ENCODE measurements at regions not wholly inside any gene's neighbourhood (a gene's known extent, or its start where the extent isn't known, plus 50 kb on each side); places are given as distances from the start of the nearest gene placed in this dataset.

GRCh38 chr6:154596701-154597100, 86.2 kb upstream of the CNKSR3 start:
- H3K27ac ChIP-seq (ENCODE audit: low read depth in 1 of 2, low read length in 2 of 2) = no peak overlapping the region
- no peaks in the 10 kb centered on the region for H3K36me3 ChIP-seq (ENCODE audit: control insufficient read depth in 4 of 4, insufficient read depth in 3 of 4, low read depth in 1 of 4, low read length in 3 of 4)
- WGBS = 92% methylated on average over 2 of the region's 2 CpGs
- no peak for TF ChIP-seq ATF3 (IDR thresholded peaks at IDR 0.05)
- TF ChIP-seq, protein P1, sequence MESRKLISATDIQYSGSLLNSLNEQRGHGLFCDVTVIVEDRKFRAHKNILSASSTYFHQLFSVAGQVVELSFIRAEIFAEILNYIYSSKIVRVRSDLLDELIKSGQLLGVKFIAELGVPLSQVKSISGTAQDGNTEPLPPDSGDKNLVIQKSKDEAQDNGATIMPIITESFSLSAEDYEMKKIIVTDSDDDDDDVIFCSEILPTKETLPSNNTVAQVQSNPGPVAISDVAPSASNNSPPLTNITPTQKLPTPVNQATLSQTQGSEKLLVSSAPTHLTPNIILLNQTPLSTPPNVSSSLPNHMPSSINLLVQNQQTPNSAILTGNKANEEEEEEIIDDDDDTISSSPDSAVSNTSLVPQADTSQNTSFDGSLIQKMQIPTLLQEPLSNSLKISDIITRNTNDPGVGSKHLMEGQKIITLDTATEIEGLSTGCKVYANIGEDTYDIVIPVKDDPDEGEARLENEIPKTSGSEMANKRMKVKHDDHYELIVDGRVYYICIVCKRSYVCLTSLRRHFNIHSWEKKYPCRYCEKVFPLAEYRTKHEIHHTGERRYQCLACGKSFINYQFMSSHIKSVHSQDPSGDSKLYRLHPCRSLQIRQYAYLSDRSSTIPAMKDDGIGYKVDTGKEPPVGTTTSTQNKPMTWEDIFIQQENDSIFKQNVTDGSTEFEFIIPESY (IDR thresholded peaks at IDR 0.05) = no peak
- TF ChIP-seq FOXA1 (IDR thresholded peaks at IDR 0.05) = no peak
- TF ChIP-seq HNF4G (IDR thresholded peaks at IDR 0.05) = no peak
- no peak for TF ChIP-seq RXRA (IDR thresholded peaks at IDR 0.05)
- no peak for TF ChIP-seq GABPA (IDR thresholded peaks at IDR 0.05 in 1 of 2, conservative IDR thresholded peaks at IDR 0.05 in 1 of 2)
- no peak for TF ChIP-seq CTCF (IDR thresholded peaks at IDR 0.05; ENCODE audit: low read depth, low read length, missing input control)
- no peak for TF ChIP-seq JUND (IDR thresholded peaks at IDR 0.05)
- no peak for TF ChIP-seq MAX (IDR thresholded peaks at IDR 0.05)
- no peak for TF ChIP-seq HNF4A (conservative IDR thresholded peaks at IDR 0.05)
- TF ChIP-seq FOXA2 (IDR thresholded peaks at IDR 0.05) = no peak
- no peak for TF ChIP-seq REST (IDR thresholded peaks at IDR 0.05)
- TF ChIP-seq RAD21 (IDR thresholded peaks at IDR 0.05) = no peak
- no peak for TF ChIP-seq EGR1 (IDR thresholded peaks at IDR 0.05; ENCODE audit: low read depth in 2 of 2)
- TF ChIP-seq SP1 (IDR thresholded peaks at IDR 0.05) = no peak
- TF ChIP-seq YY1 (IDR thresholded peaks at IDR 0.05) = no peak
- no peak for TF ChIP-seq TAF1 (conservative IDR thresholded peaks at IDR 0.05)
- TF ChIP-seq NR2F2 (IDR thresholded peaks at IDR 0.05) = no peak
- no peaks in the 10 kb centered on the region for H3K9me3 ChIP-seq (ENCODE audit: control insufficient read depth in 4 of 4, low read length in 3 of 4)
- H3K4me1 ChIP-seq (ENCODE audit: control insufficient read depth in 4 of 4, insufficient read depth in 4 of 4, low read length in 3 of 4) = no peaks in the 10 kb centered on the region
- H3K9ac ChIP-seq (ENCODE audit: low read depth in 1 of 2, low read length in 2 of 2) = no peak overlapping the region
- no peak for DNase-seq (ENCODE audit: low spot score)
- no peaks in the 10 kb centered on the region for H3K27me3 ChIP-seq (ENCODE audit: control insufficient read depth in 4 of 4, insufficient read depth in 4 of 4, low read length in 3 of 4)
- no peak overlapping the region for H3K4me3 ChIP-seq (ENCODE audit: low read depth in 1 of 3, low read length in 3 of 3)
